HG03571 (cell line): ENCODE measurements at regions not wholly inside any gene's neighbourhood (a gene's known extent, or its start where the extent isn't known, plus 50 kb on each side); places are given as distances from the start of the nearest gene placed in this dataset.
"Not testable (repeated sequence)": the region's sequence is repeated elsewhere in the genome, so short reads cannot be mapped to it uniquely, and the experiment has no call there.

Experiments
- ATAC-seq: cut with Tn5 transposase; IDR thresholded peaks from one replicate; pipeline ENCODE4 v1.9.1; 2021; ENCODE audit not compliant: unreplicated experiment

- ATAC-seq: no peak
Measured at GRCh38 chr7:119758254-119758653, 514.7 kb upstream of the KCND2 start.

GRCh38 chr7:119761776-119762175 is 511.2 kb upstream of the KCND2 start:
- no peak for ATAC-seq

GRCh38 chr7:119782286-119782685 is 490.7 kb upstream of the KCND2 start:
- ATAC-seq: no peak

GRCh38 chr7:119783799-119784198 is 489.2 kb upstream of the KCND2 start:
- ATAC-seq: no peak

- no peak for ATAC-seq
Measured at GRCh38 chr7:119802147-119802546, 470.8 kb upstream of the KCND2 start.

- no peak for ATAC-seq
Measured at GRCh38 chr7:119825091-119825655, 447.8 kb upstream of the KCND2 start.

GRCh38 chr7:119826547-119826946 is 446.4 kb upstream of the KCND2 start:
- ATAC-seq: no peak

GRCh38 chr7:119838444-119838843 is 434.5 kb upstream of the KCND2 start:
- no peak for ATAC-seq

GRCh38 chr7:119842337-119842736 is 430.6 kb upstream of the KCND2 start:
- ATAC-seq: no peak

- no peak for ATAC-seq
Measured at GRCh38 chr7:119842786-119843185, 430.2 kb upstream of the KCND2 start.

- ATAC-seq: no peak
Measured at GRCh38 chr7:119861385-119861784, 411.6 kb upstream of the KCND2 start.

- ATAC-seq: no peak
Measured at GRCh38 chr7:119868387-119868786, 404.6 kb upstream of the KCND2 start.

- no peak for ATAC-seq
Measured at GRCh38 chr7:119879835-119880234, 393.1 kb upstream of the KCND2 start.

GRCh38 chr7:119886007-119886406 is 387.0 kb upstream of the KCND2 start:
- ATAC-seq: no peak

- ATAC-seq: not testable (repeated sequence)
Measured at GRCh38 chr7:119886525-119886924, 386.4 kb upstream of the KCND2 start.

GRCh38 chr7:119888251-119888650 is 384.7 kb upstream of the KCND2 start:
- no peak for ATAC-seq

- ATAC-seq: no peak
Measured at GRCh38 chr7:119890631-119891030, 382.3 kb upstream of the KCND2 start.

- ATAC-seq: no peak
Measured at GRCh38 chr7:119895320-119895719, 377.7 kb upstream of the KCND2 start.

- no peak for ATAC-seq
Measured at GRCh38 chr7:119896386-119896785, 376.6 kb upstream of the KCND2 start.

- ATAC-seq: no peak
Measured at GRCh38 chr7:119900996-119901672, 371.8 kb upstream of the KCND2 start.

- ATAC-seq: no peak
Measured at GRCh38 chr7:119903085-119903484, 369.9 kb upstream of the KCND2 start.

- no peak for ATAC-seq
Measured at GRCh38 chr7:119905495-119905894, 367.5 kb upstream of the KCND2 start.

GRCh38 chr7:119908948-119909347 is 364.0 kb upstream of the KCND2 start:
- no peak for ATAC-seq
